ENCODE measurements at regions not wholly inside any gene's neighbourhood (a gene's known extent, or its start where the extent isn't known, plus 50 kb on each side); places are given as distances from the start of the nearest gene placed in this dataset.

DNA sequence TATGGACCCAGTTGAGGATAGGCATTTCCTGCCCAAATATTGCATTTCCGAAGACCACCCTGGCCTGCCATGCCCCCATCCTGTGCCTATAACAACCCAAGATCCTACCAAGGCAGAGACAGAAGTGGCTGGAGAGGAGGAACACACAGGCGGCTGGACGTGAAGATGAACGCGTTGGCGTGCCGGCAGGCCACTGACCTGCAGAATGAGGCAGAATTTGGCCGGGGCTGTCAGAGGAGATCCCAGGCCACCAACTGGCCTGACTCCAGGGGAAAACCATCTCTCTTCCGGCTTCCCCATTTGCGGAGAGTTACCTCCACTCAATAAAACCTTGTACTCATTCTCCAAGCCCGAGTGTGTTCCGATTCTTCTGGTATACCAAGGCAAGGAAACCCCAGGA lies 1507.5 kb downstream of the EFNA5 start:
- no peak for DNase-seq

- DNase-seq, result no peak
Measured at GRCh38 chr5:106159616-106160015, 1511.1 kb downstream of the EFNA5 start.

DNA sequence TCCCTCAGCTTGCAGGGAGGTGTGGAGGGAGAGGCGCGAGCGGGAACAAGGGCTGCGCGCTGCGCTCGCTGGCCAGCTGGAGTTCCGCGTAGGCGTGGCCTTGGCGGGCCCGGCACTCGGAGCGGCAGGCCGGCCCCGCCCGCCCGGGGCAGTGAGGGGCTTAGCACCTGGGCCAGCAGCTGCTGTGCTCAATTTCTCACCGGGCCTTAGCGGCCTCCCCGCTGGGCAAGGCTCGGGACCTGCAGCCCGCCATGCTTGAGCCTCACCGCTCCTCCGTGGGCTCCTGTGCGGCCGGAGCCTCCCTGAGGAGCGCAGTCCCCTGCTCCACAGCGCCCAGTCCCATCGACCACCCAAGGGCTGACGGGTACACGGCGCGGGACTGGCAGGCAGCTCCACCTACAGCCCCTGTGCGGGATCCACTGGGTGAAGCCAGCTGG lies 1516.4 kb downstream of the EFNA5 start:
- DNase-seq, result no peak

GRCh38 chr5:106152569-106152968 lies 1518.2 kb downstream of the EFNA5 start:
- DNase-seq, result no peak

DNA sequence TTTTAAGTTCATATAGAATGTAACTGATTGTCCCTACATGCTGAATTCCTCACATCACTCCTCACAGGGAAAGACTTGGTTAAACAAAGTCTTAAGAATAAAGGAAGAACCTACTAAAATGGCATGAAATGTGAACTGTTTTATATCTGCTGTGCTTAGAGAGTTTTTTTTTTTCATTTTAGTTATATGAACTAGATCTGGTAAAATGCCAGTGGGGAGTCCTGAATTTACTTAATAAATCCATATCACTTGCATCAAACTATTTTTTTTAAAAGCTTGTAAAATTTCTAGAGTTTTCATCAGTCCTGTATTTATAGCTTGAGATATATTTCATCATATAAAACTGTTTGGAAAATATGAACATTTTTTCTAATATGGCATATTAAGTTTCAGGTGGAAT lies 1528.6 kb downstream of the EFNA5 start:
- DNase-seq, result no peak

- no peak for DNase-seq
Measured at GRCh38 chr5:106140101-106140500, 1530.6 kb downstream of the EFNA5 start.

GRCh38 chr5:106136061-106136460 lies 1534.7 kb downstream of the EFNA5 start:
- DNase-seq, result no peak

- no peak for DNase-seq
Measured at GRCh38 chr5:106135473-106135872, 1535.3 kb downstream of the EFNA5 start.

DNA sequence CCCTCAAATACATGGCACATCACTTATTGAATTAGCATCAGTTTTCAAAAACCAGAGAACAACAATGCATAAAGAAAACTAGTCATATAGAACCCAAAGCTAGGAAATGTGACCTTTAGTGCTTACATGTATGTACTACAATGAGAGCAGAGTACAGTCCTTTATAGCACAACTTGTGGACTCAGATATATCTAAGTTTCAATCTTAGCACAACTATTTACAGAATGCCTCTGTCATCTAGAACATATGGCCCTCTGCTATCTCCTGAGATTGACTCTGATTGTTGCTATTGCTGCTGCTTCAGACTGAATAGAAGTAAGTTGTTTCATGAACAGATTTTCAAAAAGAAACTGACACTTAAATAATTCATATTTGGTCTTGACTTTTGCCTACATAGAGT lies 1536.2 kb downstream of the EFNA5 start:
- DNase-seq, result no peak

- DNase-seq, result no peak
Measured at GRCh38 chr5:106127985-106128384, 1542.8 kb downstream of the EFNA5 start.

DNA sequence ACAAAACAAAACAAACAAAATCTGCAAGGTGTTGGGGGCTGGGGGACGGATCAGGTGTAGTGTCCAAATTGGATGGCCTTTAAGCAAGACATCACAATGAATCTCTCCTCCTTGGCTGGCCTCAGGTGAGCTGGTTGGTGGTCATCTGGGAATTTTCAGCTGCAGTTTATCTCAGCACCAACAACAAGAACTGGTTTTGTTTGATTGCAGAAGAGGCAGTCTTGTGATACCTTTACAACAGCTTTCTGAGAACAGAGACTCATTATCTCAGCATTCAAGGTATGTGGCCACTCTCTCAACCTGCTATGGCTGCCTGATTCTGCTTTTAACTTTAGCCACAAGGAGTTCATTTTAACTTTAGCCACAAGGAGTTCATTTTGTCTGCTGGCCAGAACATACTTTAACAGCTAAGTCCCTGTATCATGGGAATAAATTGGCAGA lies 1543.4 kb downstream of the EFNA5 start:
- no peak for DNase-seq

DNA sequence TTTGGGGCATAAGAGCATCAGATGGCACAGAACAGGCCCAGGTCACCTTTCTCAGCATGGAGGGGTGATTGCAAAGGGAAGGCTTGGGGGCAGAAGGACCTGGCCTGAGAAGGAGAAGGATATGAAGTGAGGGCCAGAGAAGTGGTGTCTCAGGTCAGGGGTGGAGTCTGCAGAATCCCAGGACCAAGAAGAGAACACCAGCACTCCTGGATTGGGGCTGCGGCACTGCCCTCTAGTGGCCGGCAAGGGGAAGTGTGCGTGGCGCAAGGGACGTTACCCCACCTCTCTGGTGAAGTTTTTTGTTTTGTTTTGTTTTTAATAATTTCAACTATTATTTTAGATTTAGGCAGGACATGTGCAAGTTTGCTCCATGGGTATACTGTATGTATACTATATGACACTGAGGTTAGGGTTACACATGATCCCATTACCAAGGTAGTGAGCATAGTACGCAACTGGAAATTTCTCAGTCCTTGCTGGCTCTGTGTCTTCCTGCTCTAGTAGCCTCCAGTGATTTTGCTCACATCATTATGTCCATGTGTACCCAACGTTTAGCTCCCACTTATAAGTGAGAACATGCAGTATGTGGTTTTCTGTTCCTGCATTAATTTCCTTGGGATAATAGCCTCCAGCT lies 1548.6 kb downstream of the EFNA5 start:
- DNase-seq, result no peak

GRCh38 chr5:106116682-106117081 lies 1554.1 kb downstream of the EFNA5 start:
- DNase-seq, result no peak

GRCh38 chr5:106113922-106114321 lies 1556.8 kb downstream of the EFNA5 start:
- DNase-seq, result no peak

DNA sequence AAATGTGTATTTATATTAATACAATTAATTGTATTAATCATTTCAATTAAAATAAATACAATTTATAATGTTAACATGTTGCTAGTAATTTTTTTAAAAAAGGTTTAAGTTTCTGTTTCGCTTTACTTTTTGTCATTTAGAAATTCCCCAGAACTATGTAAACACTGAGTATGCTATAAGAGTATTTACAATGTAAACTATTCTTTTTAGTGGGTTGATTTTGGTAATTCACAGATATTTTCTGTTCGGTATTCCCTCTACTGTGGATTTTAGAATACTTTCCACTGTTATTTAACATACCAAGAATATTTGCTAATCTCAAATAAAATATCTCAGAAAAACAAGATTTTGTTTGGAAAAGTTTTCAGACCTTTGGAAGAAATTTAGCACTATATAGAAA lies 1564.4 kb downstream of the EFNA5 start:
- DNase-seq, result no peak

GRCh38 chr5:106097340-106097739 lies 1573.4 kb downstream of the EFNA5 start:
- no peak for DNase-seq

GRCh38 chr5:106094839-106095238 lies 1575.9 kb downstream of the EFNA5 start:
- no peak for DNase-seq

- DNase-seq, result peak; percentile 68
Measured at GRCh38 chr5:106094204-106094607, 1576.5 kb downstream of the EFNA5 start.

DNA sequence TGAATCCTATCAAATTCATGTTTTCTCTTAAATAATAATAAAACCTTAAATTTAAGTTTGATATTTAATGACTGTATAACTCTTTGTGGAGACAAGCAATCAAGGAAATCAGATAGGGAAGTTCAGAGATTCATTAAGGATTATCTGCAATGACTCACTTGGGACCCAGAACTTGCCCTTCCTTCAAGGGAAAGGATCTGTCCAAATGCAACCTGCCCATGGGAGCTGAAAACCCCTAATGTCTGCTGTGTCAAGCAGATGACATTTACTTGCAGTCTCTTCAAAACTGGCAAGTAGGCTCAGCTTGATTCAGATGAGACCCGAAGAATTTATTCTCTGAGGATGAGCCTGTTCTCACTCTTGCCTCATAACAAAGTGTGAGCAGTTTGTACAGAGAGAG lies 1577.6 kb downstream of the EFNA5 start:
- DNase-seq, result no peak

- DNase-seq, result no peak
Measured at GRCh38 chr5:106092455-106092854, 1578.3 kb downstream of the EFNA5 start.

DNA sequence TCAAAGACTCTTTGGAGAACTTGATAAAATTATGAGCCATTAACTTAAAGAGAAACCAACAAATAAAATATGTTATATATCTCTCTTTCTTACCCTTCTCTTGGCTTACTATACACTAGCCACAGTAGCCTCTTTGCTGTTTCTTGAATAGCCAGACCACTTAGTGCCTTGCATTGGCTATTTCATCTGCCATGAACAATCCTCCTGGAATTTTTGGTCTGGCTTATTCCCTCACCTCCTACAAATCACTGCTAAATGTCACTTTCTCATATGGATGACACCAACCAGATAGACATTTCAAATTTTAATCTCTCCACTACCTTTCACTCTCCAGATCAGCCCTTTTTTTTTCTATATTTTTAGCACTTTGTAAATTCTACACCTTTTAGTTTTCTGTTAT lies 1581.7 kb downstream of the EFNA5 start:
- DNase-seq, result no peak

- DNase-seq, result no peak
Measured at GRCh38 chr5:106088462-106088861, 1582.3 kb downstream of the EFNA5 start.

DNA sequence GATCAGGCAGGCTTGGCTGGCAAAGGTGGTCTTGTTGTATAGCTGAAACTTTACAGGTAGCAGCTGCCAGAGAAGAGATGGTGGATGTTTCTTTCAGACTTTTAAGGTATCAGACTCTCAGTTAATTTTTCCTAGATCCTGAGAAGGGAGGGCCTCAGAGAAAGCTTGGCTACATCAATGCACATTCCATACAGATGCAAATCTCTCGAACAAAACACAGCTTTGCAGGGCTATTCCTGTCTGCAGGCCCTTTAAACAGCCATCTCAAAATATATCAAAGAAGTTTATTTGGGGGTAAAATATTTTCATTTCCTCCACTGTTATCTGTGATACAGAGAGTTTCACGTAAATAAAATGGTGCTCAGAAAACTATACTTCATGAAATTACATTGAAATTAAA lies 1584.4 kb downstream of the EFNA5 start:
- no peak for DNase-seq

DNA sequence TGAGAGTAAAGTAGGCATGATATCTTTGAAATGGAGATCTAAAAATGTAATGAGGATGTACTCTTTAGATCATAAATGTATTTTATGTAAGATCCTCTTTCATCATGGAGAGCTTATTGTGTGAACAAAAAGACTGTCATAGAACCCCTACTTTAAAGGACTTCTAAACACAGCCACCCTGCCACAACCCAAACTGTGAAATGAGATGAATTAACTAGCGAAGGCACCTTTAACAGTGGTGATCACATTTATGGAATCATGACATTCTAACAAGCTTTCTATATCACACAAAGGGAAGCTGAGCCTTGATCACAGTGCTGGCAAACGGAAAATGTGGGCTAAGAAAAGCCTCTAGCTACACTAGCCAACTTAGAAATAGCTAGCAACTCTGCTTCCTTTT lies 1585.2 kb downstream of the EFNA5 start:
- no peak for DNase-seq

- no peak for DNase-seq
Measured at GRCh38 chr5:106085136-106085535, 1585.6 kb downstream of the EFNA5 start.

GRCh38 chr5:106080535-106080934 lies 1590.2 kb downstream of the EFNA5 start:
- DNase-seq, result no peak

Data from SHP77 treated with DMSO at 0.1 percent for 48 hours (cell line).